ENCODE measurements at regions not wholly inside any gene's neighbourhood (a gene's known extent, or its start where the extent isn't known, plus 50 kb on each side); places are given as distances from the start of the nearest gene placed in this dataset.

GRCh38 chr12:126419131-126419530 lies 1353.9 kb downstream of the AACS start:
- no peak overlapping the region for H3K27ac ChIP-seq
- TF ChIP-seq ZFX (IDR thresholded peaks at IDR 0.05; ENCODE audit: borderline replicate concordance): no peak
- TF ChIP-seq CTCF (IDR thresholded peaks at IDR 0.05): no peak

- TF ChIP-seq CTCF (IDR thresholded peaks at IDR 0.05) (no peak), ZFX (IDR thresholded peaks at IDR 0.05; ENCODE audit: borderline replicate concordance) (no peak)
- H3K27ac ChIP-seq: no peak overlapping the region
Measured at GRCh38 chr12:126424696-126425095, 1359.5 kb downstream of the AACS start.

- no peak overlapping the region for H3K27ac ChIP-seq
- TF ChIP-seq CTCF (IDR thresholded peaks at IDR 0.05) (no peak), ZFX (IDR thresholded peaks at IDR 0.05; ENCODE audit: borderline replicate concordance) (no peak)
Measured at GRCh38 chr12:126425264-126425663, 1360.0 kb downstream of the AACS start.

GRCh38 chr12:126428769-126429168 lies 1363.5 kb downstream of the AACS start:
- no peak overlapping the region for H3K27ac ChIP-seq
- TF ChIP-seq ZFX (IDR thresholded peaks at IDR 0.05; ENCODE audit: borderline replicate concordance): no peak
- TF ChIP-seq CTCF (IDR thresholded peaks at IDR 0.05): no peak

GRCh38 chr12:126430921-126431320 lies 1365.7 kb downstream of the AACS start:
- TF ChIP-seq ZFX (IDR thresholded peaks at IDR 0.05; ENCODE audit: borderline replicate concordance): no peak
- no peak for TF ChIP-seq CTCF (IDR thresholded peaks at IDR 0.05)

GRCh38 chr12:126431767-126432166 lies 1366.5 kb downstream of the AACS start:
- TF ChIP-seq CTCF (IDR thresholded peaks at IDR 0.05) (no peak), ZFX (IDR thresholded peaks at IDR 0.05; ENCODE audit: borderline replicate concordance) (no peak)
- H3K27ac ChIP-seq: no peak overlapping the region

More at GRCh38 chr12:126430921-126431320, 1365.7 kb downstream of the AACS start:
- no peak overlapping the region for H3K27ac ChIP-seq

- H3K27ac ChIP-seq: no peak overlapping the region
- TF ChIP-seq CTCF (IDR thresholded peaks at IDR 0.05) (no peak), ZFX (IDR thresholded peaks at IDR 0.05; ENCODE audit: borderline replicate concordance) (no peak)
Measured at GRCh38 chr12:126432780-126433179, 1367.5 kb downstream of the AACS start.
